IPS-18c (cell line): ENCODE measurements at regions not wholly inside any gene's neighbourhood (a gene's known extent, or its start where the extent isn't known, plus 50 kb on each side); places are given as distances from the start of the nearest gene placed in this dataset.

Experiments
- H3K4me3 ChIP-seq: 2 replicates; pipeline ENCODE4 v1.7.0; 2013; ENCODE audit warnings: low read depth, mild to moderate bottlenecking, low read length, moderate library complexity; ENCODE audit not compliant: insufficient read depth
- H3K9me3 ChIP-seq: one replicate; pipeline ENCODE4 v1.6.1; 2013; ENCODE audit warnings: mild to moderate bottlenecking, low read length, moderate library complexity; ENCODE audit not compliant: control insufficient read depth, insufficient read depth

DNA sequence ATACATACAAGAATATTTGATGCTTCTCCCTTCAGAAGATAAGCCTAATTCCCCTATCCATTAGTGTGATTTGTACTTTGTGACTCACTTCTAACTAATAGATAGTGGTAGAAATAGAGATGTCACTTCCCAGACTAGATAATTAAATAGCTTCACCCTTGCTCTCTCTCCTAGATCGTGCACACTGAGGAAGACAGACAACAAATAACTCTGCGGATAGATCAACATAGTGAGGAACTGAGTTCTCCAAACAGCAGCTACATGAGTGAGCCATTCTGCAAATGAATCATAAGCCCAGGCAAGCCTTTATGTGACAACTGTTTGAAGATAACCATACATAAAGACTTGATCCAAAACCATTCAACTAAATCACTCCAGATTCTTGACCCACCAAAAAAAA, 1083.4 kb upstream of the C9orf72 start:
- H3K9me3 ChIP-seq: no peaks in the 10 kb centered on the region
- H3K4me3 ChIP-seq: no peak overlapping the region

DNA sequence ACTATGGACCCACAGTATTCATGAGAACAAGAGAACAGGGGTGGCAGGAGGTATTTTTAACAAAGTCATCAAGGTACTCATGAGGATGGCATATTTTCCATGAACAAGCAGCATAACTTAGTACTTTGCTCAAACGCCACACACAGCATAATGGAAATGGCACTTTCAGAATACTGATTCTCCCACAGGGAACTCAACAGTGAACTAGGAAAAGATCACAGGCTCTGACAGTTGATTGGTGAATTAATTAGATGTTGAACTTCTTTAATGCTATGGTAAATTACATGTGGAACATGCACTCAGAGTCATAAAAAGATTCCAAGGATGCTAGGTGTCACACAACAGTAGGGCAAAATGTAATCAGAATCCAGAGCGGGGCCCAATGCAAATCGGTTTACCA, 1088.6 kb upstream of the C9orf72 start:
- Histone ChIP-seq H3K4me3 (no peak overlapping the region), H3K9me3 (no peaks in the 10 kb centered on the region)

- H3K4me3 ChIP-seq: no peak overlapping the region
- no peaks in the 10 kb centered on the region for H3K9me3 ChIP-seq
Observed at GRCh38 chr9:28662675-28663074, 1089.4 kb upstream of the C9orf72 start.

DNA sequence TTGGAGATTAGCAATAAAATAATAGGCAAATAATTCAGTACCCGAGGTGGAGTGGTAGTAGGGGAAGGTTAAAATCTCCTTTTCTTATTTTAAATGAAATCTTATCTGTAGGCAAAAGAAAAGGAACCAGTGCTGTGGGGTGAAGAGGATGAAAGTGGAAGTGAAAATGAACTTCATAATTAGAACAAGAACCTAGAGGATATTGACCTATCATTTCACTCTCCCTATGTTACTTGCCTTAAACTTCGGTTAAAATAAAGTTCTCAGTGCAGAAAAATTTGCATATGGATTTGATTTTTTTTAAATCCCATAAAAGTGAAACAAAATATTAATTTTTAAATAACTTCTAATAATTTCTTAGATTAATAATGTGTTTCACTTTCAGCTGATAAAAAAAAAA, 1094.9 kb upstream of the C9orf72 start:
- no peak overlapping the region for H3K4me3 ChIP-seq
- H3K9me3 ChIP-seq: no peaks in the 10 kb centered on the region

DNA sequence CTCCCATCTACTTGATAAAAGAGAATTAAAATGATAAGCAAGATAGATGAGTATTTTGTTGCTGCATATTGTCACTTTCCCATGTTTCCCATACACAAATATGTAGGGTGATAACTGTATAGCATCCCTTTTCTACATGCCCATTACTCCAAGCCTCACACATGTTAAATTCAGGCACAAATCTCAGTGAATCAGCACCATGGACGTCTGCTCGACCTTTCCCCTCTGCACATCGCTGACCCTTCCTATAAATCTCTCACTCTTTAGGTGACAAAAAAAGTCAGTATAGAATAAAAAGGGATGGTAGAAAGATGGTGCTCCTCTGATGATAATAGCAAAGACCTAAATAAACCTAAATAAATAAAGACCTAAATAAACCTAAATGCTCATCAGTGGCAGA, 1097.7 kb upstream of the C9orf72 start:
- no peak overlapping the region for H3K4me3 ChIP-seq
- H3K9me3 ChIP-seq: no peaks in the 10 kb centered on the region

DNA sequence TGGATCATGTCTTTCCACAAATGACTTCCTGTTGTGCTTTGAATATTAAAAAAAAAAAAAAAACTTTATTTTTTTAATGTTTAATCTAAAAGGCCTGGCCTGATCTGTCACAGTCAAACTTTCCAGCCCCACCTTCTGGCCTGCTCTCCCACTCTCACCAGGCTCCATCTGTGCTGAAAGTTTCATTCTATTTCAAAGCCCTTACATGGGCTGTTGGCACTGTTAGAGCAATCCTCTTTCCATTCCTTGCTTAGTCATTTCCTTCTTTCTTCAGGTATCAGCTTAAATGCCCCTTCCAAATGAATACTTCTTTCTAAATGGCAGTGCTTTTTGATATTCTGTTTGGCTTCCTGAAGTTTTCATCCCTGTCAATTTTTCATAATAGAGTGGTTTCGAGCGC, 1104.8 kb upstream of the C9orf72 start:
- no peaks in the 10 kb centered on the region for H3K9me3 ChIP-seq
- H3K4me3 ChIP-seq: no peak overlapping the region

DNA sequence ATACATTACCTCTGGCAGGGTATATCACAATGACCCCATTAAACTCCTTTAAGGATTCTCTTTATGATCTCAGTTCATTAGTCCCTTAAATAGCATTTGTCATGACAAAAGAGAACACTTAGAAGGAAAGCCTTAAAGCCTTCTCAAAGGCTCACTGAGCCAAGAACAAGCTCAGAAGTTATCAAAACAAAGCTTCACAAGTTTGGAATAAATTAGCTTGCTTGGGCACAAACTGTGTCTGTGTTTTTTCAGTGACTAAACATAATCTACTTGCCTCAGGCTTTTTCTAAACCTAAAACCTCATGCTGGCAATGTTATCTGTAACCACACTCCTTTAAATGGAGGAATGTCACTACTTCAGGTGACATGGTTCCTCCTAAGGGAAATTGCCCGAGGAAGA, 1114.9 kb upstream of the C9orf72 start:
- H3K4me3 ChIP-seq: no peak overlapping the region
- H3K9me3 ChIP-seq: no peaks in the 10 kb centered on the region

DNA sequence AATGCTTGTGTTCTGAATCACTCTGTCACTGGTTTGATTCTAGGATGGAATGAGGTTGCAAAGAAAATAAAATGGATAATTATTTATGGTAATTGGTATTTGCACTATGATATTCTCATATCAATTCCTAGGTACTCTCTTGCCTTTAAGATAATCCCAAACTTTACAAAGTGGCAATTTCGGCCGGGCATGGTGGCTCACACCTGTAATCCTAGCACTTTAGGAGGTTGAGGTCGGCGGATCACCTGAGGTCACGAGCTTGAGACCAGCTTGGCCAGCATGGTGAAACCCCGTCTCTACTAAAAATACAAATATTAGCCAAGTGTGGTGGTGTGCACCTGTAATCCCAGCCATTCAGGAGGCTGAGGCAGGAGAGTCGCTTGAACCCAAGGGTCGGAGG, 1118.7 kb upstream of the C9orf72 start:
- Histone ChIP-seq H3K4me3 (no peak overlapping the region), H3K9me3 (no peaks in the 10 kb centered on the region)

GRCh38 chr9:28696960-28697359, 1123.7 kb upstream of the C9orf72 start:
- H3K4me3 ChIP-seq: no peak overlapping the region
- no peaks in the 10 kb centered on the region for H3K9me3 ChIP-seq

DNA sequence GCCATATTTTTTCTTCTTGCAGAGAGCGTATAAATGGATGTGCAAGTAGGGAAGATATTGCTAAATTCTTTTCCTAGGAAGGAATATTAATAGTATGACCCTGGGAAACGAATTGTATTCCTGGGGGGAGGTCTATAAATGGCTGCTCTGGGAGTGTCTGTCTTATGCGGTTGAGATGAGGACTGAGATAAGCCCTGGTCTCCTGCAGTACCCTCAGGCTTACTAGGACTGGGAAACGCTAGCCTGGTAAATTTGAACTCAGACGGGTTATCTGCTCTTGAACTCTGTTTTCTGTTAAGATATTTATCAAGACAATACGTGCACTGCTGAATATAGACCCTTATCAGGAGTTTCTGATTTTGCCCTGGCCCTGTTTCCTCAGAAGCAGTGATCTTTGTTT, 1126.4 kb upstream of the C9orf72 start:
- no peaks in the 10 kb centered on the region for H3K9me3 ChIP-seq
- H3K4me3 ChIP-seq: no peak overlapping the region

GRCh38 chr9:28707616-28708015, 1134.3 kb upstream of the C9orf72 start:
- Histone ChIP-seq H3K9me3 (no peaks in the 10 kb centered on the region), H3K4me3 (no peak overlapping the region)

GRCh38 chr9:28714188-28714587, 1140.9 kb upstream of the C9orf72 start:
- no peaks in the 10 kb centered on the region for H3K9me3 ChIP-seq
- no peak overlapping the region for H3K4me3 ChIP-seq

GRCh38 chr9:28718226-28718625, 1144.9 kb upstream of the C9orf72 start:
- Histone ChIP-seq H3K9me3 (no peaks in the 10 kb centered on the region), H3K4me3 (no peak overlapping the region)

- Histone ChIP-seq H3K4me3 (no peak overlapping the region), H3K9me3 (no peaks in the 10 kb centered on the region)
Observed at GRCh38 chr9:28720746-28721145, 1147.5 kb upstream of the C9orf72 start.

DNA sequence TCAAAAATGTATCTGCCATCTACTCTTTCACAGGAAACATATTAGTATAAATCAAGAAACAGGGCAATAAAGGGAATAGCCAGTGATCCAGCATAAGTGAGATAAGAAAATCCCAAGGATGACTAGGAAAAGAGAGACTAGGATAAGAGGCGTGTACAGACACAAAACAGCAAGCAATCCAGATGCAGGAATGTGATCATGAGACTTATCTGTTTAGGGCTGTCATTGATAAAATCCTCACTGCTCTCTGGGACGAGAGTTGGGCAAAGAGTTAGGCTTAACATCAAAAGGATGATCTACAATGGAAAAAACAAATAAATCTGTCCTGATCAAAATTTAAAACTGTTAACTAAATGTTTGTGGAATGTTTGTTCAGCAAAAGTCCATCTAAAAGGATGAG, 1156.8 kb upstream of the C9orf72 start:
- H3K9me3 ChIP-seq: no peaks in the 10 kb centered on the region
- no peak overlapping the region for H3K4me3 ChIP-seq

- Histone ChIP-seq H3K9me3 (no peaks in the 10 kb centered on the region), H3K4me3 (no peak overlapping the region)
Observed at GRCh38 chr9:28735738-28736342, 1162.6 kb upstream of the C9orf72 start.

DNA sequence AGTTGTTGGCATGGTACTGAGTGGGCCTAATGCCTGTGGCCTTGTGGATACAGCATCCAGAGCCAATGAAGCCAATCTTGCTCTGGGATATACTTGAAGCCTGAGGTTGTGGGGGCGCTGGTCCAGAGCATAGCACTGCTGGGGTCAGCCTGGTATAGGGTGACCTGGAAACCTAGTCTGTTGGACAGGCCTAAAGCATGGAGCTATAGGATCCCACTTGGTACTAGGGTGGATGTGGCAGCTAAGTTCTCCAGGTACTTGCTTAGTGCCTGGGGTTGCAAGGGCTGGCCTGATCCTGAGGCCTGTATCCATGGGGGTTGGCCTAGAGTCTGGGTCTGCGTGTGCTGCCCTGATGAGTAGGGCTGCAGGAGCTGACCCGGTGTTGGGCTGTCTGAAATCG, 1168.2 kb upstream of the C9orf72 start:
- H3K9me3 ChIP-seq: no peaks in the 10 kb centered on the region
- H3K4me3 ChIP-seq: no peak overlapping the region

DNA sequence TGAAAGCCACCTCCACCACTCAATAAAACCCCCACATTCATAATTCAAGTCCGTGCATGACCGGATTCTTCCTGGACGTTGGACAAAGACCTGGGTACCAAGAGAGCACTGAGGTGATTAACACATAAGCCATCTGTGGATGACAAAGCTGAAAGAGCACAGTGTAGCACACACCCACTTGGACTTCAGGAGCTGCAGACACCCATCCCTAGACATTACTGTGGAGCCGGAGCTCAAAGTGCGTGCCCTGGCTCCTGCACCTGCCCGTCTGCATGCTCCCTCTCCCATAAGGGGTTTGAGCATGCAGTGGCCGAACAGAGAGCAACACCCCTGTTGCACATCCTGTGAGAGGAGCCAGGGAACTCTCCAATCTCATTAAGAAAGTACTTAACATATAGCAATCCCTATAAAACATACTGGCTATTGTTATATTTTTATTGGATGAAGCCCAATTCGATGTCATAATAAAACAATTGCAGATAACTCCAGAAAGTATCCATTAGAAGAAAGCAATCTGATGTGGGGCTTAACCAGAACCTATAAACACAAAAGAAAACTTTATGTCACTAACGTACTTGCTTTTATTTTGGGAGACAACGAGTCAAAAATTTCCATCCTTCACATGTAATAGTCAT, 1174.2 kb upstream of the C9orf72 start:
- Histone ChIP-seq H3K9me3 (no peaks in the 10 kb centered on the region), H3K4me3 (no peak overlapping the region)

DNA sequence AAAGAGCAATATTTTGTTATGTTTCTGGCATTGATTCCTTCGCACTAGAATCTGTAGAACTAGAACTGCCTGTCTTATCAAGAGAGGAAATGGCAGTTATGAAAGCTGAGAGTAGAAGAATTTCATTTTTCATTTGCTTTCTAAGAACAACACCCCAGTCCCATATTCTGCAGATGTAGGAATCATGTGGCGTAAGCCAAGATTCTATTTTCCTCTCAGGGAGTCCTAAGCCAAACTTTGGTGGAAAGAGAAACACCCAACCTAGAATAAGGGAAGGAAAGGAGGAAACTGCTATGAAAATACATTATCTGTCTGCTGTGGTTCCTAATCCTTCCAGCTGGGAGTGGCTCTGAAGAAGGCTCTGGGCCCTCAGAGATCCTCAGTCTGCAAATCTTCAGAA, 1176.9 kb upstream of the C9orf72 start:
- no peak overlapping the region for H3K4me3 ChIP-seq
- H3K9me3 ChIP-seq: no peaks in the 10 kb centered on the region
